NCI-H1417 (cell line): ENCODE measurements at regions not wholly inside any gene's neighbourhood (a gene's known extent, or its start where the extent isn't known, plus 50 kb on each side); places are given as distances from the start of the nearest gene placed in this dataset.

ENCODE experiments used
- DNase-seq, 3 experiments: peaks; one replicate each; lab custom pipeline; 2025; lab: John Stamatoyannopoulos, UW

DNA sequence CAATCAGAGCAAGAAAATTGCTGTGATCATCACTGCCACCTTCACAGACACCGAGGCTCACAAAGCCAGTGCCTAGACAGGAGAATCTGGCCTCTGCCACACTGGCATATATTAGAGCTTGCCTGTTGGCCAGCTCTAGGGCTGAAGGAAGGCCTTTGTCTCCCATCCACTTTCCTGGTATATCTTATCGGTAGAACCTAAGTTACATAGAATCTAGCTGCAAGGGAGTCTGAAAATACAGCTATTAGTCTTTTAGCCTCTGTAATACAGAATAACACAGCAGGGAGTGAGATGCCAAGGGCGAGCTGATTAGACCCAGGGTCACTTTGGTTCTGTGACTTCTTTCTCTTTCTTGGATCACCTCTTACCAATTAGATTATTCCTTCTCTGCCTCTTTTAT, 154.9 kb upstream of the KL start:
- no peak for DNase-seq

DNA sequence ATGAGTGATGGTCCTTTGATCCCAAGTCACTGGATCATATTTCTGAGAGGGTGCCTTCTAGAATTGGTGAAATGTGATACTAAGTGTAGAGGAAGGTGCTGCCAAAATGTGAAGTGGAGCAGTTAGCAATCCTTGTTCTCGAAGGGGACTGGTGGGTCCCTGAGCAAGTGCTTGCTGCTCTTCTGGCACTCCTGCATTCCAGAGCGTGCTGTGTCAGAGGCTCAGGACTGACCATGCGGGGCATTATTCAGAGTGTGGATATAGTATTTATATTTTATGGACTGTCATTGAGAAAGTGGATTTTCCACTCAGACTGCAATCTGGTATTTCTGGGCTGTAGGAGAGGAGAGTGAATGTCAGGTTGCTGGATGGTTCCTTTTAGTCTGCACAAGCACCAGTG, 152.6 kb upstream of the KL start:
- no peak for DNase-seq

- no peak for DNase-seq
Observed at GRCh38 chr13:32866921-32867320, 149.3 kb upstream of the KL start.

GRCh38 chr13:32877491-32877890, 138.7 kb upstream of the KL start:
- DNase-seq: no peak

GRCh38 chr13:32878163-32878562, 138.1 kb upstream of the KL start:
- DNase-seq: no peak

- no peak for DNase-seq
Observed at GRCh38 chr13:32880636-32881035, 135.6 kb upstream of the KL start.

DNA sequence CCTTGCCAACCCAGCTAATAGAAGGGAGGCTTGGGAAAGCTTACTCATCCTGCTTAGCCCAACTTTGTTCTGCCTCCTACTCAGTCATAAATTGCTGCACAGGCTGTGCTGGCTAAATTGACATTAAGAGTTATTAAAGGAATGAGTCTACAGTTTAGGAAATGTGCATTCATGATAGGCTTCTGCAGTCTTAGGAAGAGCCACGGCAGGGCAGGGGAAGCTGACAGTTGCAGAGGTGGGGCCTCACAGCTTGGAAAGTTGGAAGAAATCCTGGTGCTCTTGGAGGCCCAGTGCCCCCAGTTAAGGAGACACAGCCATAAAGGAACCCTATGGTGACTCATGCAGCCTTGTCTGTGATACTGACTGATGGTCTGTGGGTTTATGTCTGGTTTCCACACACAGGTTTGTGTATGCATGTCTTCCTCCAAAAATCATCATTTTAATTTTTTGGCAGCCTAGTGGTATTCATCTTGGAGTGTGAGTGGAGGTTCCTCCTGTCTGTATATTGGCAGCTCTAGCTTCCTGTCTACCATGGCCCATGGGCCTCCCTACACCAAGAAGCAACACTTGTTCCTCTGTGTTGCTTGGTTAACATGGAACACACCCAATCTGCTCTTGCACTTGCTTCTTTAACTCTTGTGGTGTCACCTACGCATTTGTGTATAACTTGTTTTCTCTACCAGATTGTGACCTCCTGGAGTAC, 135.0 kb upstream of the KL start:
- peak in 2 of 3 experiments; percentile 41 to 64 for DNase-seq

- DNase-seq: peak; percentile 26 to 88 (median 64)
Observed at GRCh38 chr13:32881777-32882145, 134.5 kb upstream of the KL start.

- peak in 1 of 3 experiments; percentile 3 for DNase-seq
Observed at GRCh38 chr13:32882691-32883090, 133.5 kb upstream of the KL start.

- peak in 2 of 3 experiments; percentile 20 to 75 for DNase-seq
Observed at GRCh38 chr13:32883474-32883873, 132.7 kb upstream of the KL start.

DNA sequence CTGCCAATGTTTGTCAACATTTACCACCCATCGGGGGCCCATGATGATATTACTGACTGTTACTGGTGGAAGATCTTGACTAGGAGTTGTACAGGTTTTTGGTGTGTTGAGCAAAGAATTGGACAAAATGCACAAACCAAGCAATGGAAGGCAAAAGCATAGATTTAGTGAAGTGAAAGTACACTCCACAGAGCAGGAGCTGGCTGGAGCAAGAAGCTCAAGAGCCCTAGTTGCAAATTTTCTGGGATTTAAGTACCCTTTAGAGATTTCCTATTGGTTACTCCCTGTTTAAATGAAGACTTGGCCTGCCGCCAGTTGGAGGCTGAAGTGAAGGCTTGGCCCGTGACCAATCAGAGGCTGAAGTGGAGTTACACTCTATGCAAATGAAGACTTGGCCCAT, 128.6 kb upstream of the KL start:
- DNase-seq: no peak

DNA sequence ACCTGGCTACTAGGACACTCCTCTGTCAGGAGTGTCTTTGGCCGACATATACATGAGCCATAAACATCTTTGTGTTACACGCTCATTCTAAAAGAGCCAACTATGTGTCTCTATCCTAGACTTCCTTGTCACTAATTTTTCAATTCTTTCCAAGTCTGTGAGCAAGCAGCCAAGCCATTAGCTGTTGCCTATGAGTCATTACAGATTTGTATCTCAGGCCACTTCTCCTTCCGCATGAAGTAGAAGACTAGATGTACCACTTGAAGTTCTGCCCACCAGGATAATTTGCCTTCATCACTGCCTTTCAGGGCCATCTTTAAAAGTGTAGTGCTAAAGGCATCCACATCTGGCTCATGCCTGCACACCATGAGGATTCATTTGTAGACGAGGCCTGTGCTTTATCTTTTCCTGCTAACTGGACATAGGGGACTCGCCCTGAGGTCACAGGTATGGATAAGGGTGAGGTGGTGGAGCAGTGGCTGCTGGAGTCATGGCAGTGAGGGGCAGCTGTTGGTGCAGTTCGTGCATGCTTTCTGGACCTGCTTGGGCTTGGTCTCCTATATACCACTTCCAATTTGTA, 126.1 kb upstream of the KL start:
- no peak for DNase-seq

DNA sequence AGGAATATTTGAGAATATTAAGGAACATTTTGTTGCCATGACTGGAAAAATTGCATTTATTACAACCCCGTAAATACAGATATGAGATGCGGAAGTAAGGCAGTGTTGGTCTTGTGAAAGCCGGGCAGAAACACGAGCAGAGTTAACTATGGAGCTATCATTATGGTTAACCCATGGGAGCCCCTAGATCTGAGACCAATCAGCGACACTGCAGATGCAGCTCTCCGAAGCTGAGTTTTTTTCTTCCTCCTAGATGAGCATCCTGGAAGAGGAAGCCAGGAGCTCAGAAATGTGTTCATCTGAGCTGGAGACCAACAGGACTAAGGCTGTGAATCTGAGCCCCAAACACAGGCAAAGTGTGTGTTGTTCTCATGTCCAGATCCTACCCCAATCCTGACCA, 123.0 kb upstream of the KL start:
- no peak for DNase-seq

GRCh38 chr13:32894589-32895001, 121.6 kb upstream of the KL start:
- DNase-seq: no peak

DNA sequence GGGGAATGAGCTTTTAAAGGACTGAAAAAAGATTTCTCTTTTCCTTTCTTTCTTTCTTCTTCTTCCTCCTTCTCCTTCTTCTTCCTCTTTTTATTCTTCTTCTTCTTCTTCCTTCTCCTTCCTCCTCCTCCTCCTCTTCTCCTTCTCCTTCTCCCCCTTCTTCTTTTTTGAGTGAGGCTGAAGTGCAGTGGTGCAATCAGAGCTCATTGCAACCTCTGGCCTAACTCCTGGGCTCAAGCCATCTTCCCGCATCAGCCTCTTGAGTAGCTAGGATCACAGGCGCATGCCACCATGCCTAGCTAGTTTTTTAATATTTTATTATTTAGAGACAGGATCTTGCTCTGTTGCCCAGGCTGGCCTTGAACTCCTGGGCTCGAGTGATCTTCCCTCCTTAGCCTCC, 120.9 kb upstream of the KL start:
- no peak for DNase-seq

DNA sequence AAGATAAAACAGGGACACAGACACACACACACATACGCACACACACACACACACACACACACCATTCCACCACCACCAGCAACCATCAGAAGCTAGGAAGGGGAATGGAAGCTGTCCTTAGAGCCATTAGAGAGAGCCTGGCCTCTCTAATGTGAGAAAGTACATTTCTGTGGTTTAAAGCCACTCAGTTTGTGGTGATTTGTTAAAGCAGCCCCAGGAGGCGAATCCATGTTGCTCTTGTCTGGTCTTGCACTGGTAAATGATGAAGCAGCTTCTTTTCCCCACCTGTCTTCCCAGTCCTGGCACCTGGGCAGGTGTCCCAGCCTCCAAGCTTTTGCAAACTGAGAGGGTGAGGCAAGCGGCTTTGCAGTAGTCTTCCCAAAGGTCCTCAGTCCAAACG, 118.9 kb upstream of the KL start:
- peak in 1 of 3 experiments; percentile 15 for DNase-seq

GRCh38 chr13:32902029-32902780, 114.0 kb upstream of the KL start:
- DNase-seq: no peak

- DNase-seq: no peak
Observed at GRCh38 chr13:32902874-32903273, 113.3 kb upstream of the KL start.

GRCh38 chr13:32903720-32904119, 112.5 kb upstream of the KL start:
- DNase-seq: no peak

DNA sequence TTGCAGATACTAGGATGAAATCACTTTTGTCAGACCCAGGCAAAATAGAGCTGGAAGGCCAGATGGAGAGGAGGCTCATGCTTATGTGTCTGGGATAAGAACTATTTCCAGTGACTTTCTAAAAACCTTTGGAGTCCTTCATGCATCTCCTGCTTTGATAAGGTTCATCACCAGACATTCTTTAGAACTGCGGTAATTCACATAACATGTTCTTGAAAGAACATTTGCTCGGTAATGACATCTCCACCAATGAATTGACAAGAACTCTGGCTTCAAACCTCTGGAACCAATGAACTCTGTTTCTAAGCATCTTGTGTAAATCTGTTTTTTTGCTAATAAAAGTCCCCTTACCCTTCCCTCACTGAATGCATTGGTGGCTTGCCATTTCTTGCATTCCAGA, 112.0 kb upstream of the KL start:
- no peak for DNase-seq

DNA sequence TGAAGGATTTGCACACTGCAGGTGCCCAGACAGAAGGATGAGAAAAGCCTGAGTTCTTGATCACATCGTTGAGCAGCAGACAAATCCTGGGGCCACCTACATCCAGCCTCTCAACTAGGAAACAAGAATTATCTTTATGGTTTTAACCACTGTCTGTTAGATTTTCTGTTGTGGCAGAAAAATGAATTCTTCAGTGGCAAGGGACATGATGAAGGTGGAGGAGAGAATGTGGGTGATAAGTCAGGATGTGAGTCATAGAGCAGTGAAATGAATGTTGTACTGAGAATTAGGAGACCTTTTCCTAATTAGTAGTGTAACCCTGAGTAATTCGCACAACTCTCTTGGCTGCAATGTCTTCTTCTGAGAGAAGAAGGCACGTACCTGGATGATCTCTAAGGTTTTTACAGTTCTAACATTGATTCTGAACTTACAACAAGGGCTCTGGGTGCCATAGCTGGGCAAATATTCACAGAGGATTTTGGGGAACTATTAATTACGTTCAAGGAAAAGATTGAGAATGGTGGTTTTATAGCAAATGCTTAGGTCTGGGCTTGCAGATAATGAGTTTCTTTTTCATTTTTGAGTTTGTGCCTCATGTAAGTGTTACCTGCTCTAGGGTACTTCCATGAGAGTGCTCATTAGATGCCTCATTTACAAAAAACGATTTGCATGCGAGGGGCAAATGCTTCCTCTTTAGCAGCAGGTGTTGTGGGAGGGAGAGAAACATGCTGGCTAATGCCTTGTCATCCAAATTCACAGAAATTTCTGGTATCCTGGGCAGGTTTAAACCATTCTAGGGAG, 111.0 kb upstream of the KL start:
- no peak for DNase-seq

- DNase-seq: no peak
Observed at GRCh38 chr13:32905864-32906180, 110.4 kb upstream of the KL start.

DNA sequence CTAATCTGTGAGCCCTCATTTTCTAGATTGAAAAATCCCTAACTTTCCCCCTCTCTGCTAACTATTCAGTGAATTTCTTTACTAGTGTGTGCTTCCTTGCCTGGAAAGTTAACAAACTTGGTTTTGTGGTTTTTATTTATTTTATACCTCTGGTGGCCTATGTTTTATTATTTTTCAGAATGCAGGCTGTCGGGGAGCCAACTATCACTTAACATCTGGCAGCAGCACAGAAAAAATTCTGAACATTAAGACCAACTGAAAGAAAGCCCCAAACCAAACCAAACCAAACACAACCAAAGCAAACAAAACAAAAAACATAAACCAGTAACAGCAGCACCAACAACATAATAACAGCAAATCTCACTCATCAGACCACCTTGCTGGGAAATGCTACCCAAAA, 109.0 kb upstream of the KL start:
- no peak for DNase-seq
